ENCODE measurements at regions not wholly inside any gene's neighbourhood (a gene's known extent, or its start where the extent isn't known, plus 50 kb on each side); places are given as distances from the start of the nearest gene placed in this dataset.

DNA sequence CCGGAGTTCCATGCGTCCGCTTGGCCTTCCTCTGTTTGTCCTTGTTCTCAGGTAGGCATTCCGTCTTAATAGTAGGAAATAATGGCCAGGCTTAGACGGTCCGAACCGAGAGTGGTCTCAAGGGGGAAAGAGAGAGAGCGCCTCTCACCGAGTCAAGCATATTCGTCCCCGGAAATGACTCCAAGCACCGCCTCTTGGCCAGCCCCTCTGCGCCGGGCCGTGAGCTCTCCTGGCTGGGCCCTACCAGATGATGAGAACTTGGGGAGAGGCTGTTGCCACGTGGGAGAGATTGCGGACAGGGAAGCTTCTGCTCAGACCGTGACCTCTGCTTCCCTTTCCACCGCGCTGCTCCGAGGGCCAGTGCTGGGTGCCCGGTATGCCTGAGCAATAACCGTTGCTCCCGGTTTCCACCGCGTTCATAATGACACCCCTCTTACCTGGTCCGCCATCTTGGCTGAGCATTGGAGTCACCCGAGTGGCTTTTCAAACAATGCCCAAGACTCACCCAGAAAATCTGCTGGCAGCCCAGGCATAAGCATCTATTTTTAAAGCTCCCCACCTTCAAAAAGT is 251.1 kb upstream of the SHH start:
- TF ChIP-seq CTCF (IDR thresholded peaks at IDR 0.05; ENCODE audit: extremely low read depth, missing control alignments) = no peak
- DNase-seq (ENCODE audit: low spot score) = no peak

GRCh38 chr7:156062286-156062685 is 250.0 kb upstream of the SHH start:
- TF ChIP-seq CTCF (IDR thresholded peaks at IDR 0.05; ENCODE audit: extremely low read depth, missing control alignments) = no peak

GRCh38 chr7:156061689-156062255 is 249.5 kb upstream of the SHH start:
- TF ChIP-seq CTCF (IDR thresholded peaks at IDR 0.05; ENCODE audit: extremely low read depth, missing control alignments) = no peak
- no peak for DNase-seq (ENCODE audit: low spot score)

More at GRCh38 chr7:156062286-156062685, 250.0 kb upstream of the SHH start:
- DNase-seq (ENCODE audit: low spot score) = no peak

GRCh38 chr7:156060925-156061324 is 248.7 kb upstream of the SHH start:
- no peak for DNase-seq (ENCODE audit: low spot score)
- no peak for TF ChIP-seq CTCF (IDR thresholded peaks at IDR 0.05; ENCODE audit: extremely low read depth, missing control alignments)

DNA sequence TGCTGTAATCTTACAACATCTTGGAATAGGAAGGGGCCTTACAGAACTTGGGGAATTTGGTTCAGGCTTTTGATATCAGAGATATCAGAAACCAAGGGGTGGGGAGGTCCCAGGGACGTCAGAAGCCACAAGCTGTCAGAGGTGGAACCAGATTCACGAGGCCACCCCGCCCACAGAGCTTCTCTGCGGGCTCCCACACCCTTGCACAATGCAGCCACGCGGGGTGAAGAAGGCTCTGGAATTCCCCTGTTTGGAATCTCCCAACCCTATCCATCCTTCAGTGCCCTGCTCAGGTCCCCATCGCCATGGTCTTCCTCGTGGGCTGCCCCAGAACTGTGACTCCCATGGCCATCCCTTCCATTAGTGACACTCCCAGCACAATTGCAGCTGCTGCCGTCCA is 247.1 kb upstream of the SHH start:
- TF ChIP-seq CTCF (IDR thresholded peaks at IDR 0.05; ENCODE audit: extremely low read depth, missing control alignments) = no peak
- no peak for DNase-seq (ENCODE audit: low spot score)

DNA sequence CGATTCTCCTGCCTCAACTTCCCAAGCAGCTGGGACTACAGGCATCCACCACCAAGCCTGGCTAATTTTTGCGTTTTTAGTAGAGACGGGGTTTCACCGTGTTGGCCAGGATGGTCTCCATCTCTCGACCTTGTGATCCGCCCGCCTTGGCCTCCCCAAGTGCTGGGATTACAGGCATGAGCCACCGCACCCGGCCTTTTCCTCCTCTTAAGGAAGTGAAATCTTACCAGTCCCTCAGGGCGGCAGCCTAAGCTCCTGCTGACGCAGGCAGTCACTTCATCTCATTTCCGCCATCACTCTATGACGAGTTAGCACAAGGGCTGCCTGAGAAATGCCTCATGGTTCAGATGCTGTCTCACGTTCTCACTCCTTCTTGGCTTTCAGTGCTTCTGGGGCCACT is 246.0 kb upstream of the SHH start:
- no peak for TF ChIP-seq CTCF (IDR thresholded peaks at IDR 0.05; ENCODE audit: extremely low read depth, missing control alignments)
- no peak for DNase-seq (ENCODE audit: low spot score)

GRCh38 chr7:156056534-156056933 is 244.3 kb upstream of the SHH start:
- DNase-seq (ENCODE audit: low spot score) = no peak
- no peak for TF ChIP-seq CTCF (IDR thresholded peaks at IDR 0.05; ENCODE audit: extremely low read depth, missing control alignments)
